Endothelial cell of umbilical vein (primary cell): ENCODE measurements at regions not wholly inside any gene's neighbourhood (a gene's known extent, or its start where the extent isn't known, plus 50 kb on each side); places are given as distances from the start of the nearest gene placed in this dataset.

ENCODE experiments used
- BruUV-seq: library from RNA; stranded (reverse); fragments of 400-500 nt; replicated peaks from 2 replicates; lab custom pipeline; 2021; lab: Mats Ljungman, UMichigan
- CTCF ChIA-PET: fragments of 300-600, 350-600 bp; sonication (Branson Sonifier 250); formaldehyde crosslinking; loops from one replicate; lab custom pipeline; 2021; ENCODE audit warnings: antibody characterized with exemption, inconsistent platforms; lab: Charles Lee
- POLR2A ChIA-PET: fragments of 300-600, 350-600 bp; sonication (Branson Sonifier 250); formaldehyde crosslinking; loops from one replicate; lab custom pipeline; 2021; ENCODE audit warnings: antibody characterized with exemption, inconsistent platforms; lab: Charles Lee
- DNase-seq: peaks from one replicate; pipeline ENCODE4 v3.0.0-alpha.2; 2011; ENCODE audit warnings: low read depth, low spot score
- FAIRE-seq: peaks from 2 replicates; lab custom pipeline; 2011; peaks lifted over from hg19 to GRCh38; lab: Jason Lieb, UNC
- H2AFZ ChIP-seq: 2 replicates; pipeline ENCODE4 v1.6.0; 2012; ENCODE audit warnings: low read depth, low read length, control low read depth, inconsistent platforms
- H3K27ac ChIP-seq: 2 replicates; pipeline ENCODE4 v1.5.1; 2011; ENCODE audit warnings: low read depth, mild to moderate bottlenecking, control low read depth, low read length, moderate library complexity; ENCODE audit not compliant: insufficient read depth
- H3K27me3 ChIP-seq, 2 experiments: 2 replicates each; pipeline versions ENCODE4 v1.6.0 to v1.6.1; 2011; ENCODE audit warnings: low read length in 2 of 2, mixed read lengths in 1 of 2; ENCODE audit not compliant: control insufficient read depth in 2 of 2, insufficient read depth in 2 of 2
- H3K36me3 ChIP-seq, 2 experiments: 2 replicates in 1 of 2; 3 replicates in 1 of 2; pipeline ENCODE4 v1.5.1; 2011; ENCODE audit warnings: low read length in 2 of 2, mild to moderate bottlenecking in 1 of 2, moderate library complexity in 1 of 2; ENCODE audit not compliant: control insufficient read depth in 2 of 2, insufficient read depth in 2 of 2; ENCODE audit errors: extremely low read depth in 1 of 2
- H3K4me1 ChIP-seq: 3 replicates; pipeline ENCODE4 v1.5.1; 2011; ENCODE audit warnings: mild to moderate bottlenecking, low read length; ENCODE audit not compliant: control insufficient read depth, insufficient read depth; ENCODE audit errors: extremely low read depth
- H3K4me2 ChIP-seq: 2 replicates; pipeline ENCODE4 v1.6.1; 2011; ENCODE audit warnings: low read length, control low read depth, mixed read lengths; ENCODE audit not compliant: insufficient read depth
- H3K4me3 ChIP-seq, 3 experiments: fragments of 200-600 bp in 1 of 3; sonication (generic), shearing (Covaris generic) in 1 of 3; replicated peaks in 1 of 3; 2 replicates each; pipeline ENCODE4 v1.5.1; 2011 to 2016; ENCODE audit warnings: control low read depth in 3 of 3, low read length in 3 of 3, mild to moderate bottlenecking in 2 of 3, inconsistent platforms in 1 of 3, low read depth in 1 of 3, moderate library complexity in 1 of 3; ENCODE audit not compliant: insufficient read depth in 1 of 3
- H3K79me2 ChIP-seq: 2 replicates; pipeline ENCODE4 v1.6.0; 2012; ENCODE audit warnings: low read length, inconsistent platforms; ENCODE audit not compliant: control insufficient read depth, insufficient read depth
- H3K9ac ChIP-seq: replicated peaks from 2 replicates; pipeline ENCODE3; 2011; ENCODE audit warnings: low read length, control low read depth; ENCODE audit not compliant: insufficient read depth; ENCODE audit errors: extremely low read depth
- H3K9me1 ChIP-seq: replicated peaks from 3 replicates; pipeline ENCODE4 v1.6.0; 2011; ENCODE audit warnings: mild to moderate bottlenecking, low read length; ENCODE audit not compliant: control insufficient read depth, insufficient read depth; ENCODE audit errors: extremely low read depth
- H3K9me3 ChIP-seq: replicated peaks from 2 replicates; pipeline ENCODE4 v1.5.1; 2012; ENCODE audit warnings: low read length, inconsistent platforms; ENCODE audit not compliant: control insufficient read depth, insufficient read depth
- H4K20me1 ChIP-seq: replicated peaks from 2 replicates; pipeline ENCODE3; 2011; ENCODE audit warnings: mild to moderate bottlenecking, low read length; ENCODE audit not compliant: control insufficient read depth, insufficient read depth; ENCODE audit errors: extremely low read depth
- CTCF ChIP-seq, 2 donors: IDR thresholded peaks; 1 replicate in 1 of 2; 2 replicates in 1 of 2; pipeline ENCODE4 v1.5.1; 2011; ENCODE audit warnings: low read length in 2 of 2, mild to moderate bottlenecking in 2 of 2, moderate library complexity in 2 of 2, control low read depth in 1 of 2, inconsistent platforms in 1 of 2, low read depth in 1 of 2; ENCODE audit not compliant: insufficient read depth in 1 of 2; ENCODE audit errors: extremely low read depth in 1 of 2
- EZH2 ChIP-seq: IDR thresholded peaks from 2 replicates; pipeline ENCODE4 v1.6.1; 2012; ENCODE audit warnings: borderline replicate concordance, low read depth, mild to moderate bottlenecking, moderate library complexity, low read length, inconsistent platforms; ENCODE audit not compliant: severe bottlenecking
- FOS ChIP-seq: IDR thresholded peaks from 2 replicates; pipeline ENCODE4 v1.6.1; 2011; ENCODE audit warnings: mild to moderate bottlenecking, low read length, moderate library complexity, borderline replicate concordance; ENCODE audit not compliant: insufficient read depth
- GATA2 ChIP-seq: IDR thresholded peaks from 2 replicates; pipeline ENCODE4 v1.7.0; 2011; ENCODE audit warnings: low read depth, mild to moderate bottlenecking, moderate library complexity, mixed read lengths, low read length; ENCODE audit not compliant: insufficient read length, insufficient read depth
- JUN ChIP-seq: IDR thresholded peaks from 2 replicates; pipeline ENCODE4 v1.6.1; 2011; ENCODE audit warnings: borderline replicate concordance, low read depth; ENCODE audit not compliant: insufficient read length, insufficient read depth
- MAX ChIP-seq: IDR thresholded peaks from 2 replicates; pipeline ENCODE4 v1.6.1; 2011; ENCODE audit not compliant: insufficient read depth, insufficient read length
- MYC ChIP-seq: IDR thresholded peaks from one replicate; pipeline ENCODE4 v1.6.1; 2011; ENCODE audit warnings: mild to moderate bottlenecking, low read depth, low read length
- POLR2A ChIP-seq: IDR thresholded peaks from 2 replicates; pipeline ENCODE4 v1.6.1; 2012; ENCODE audit warnings: low read depth, mild to moderate bottlenecking, control low read depth, low read length
- POLR2AphosphoS5 ChIP-seq: IDR thresholded peaks from 2 replicates; pipeline ENCODE4 v1.6.1; 2012; ENCODE audit warnings: low read depth, mild to moderate bottlenecking, control low read depth, low read length, moderate library complexity; ENCODE audit not compliant: insufficient read depth
- dilution Hi-C: fragments of 300-500 bp; cut with MboI; formaldehyde crosslinking; loops from one replicate; pipeline ENCODE4 v1.15.0; 2019; ENCODE audit warnings: low sequenced_read_pairs; ENCODE audit not compliant: extremely low pct_ligation_motif_present
- intact Hi-C: fragments of 100-400 bp; cut with micrococcal nuclease; formaldehyde crosslinking; loops from one replicate; pipeline ENCODE4 v1.10.0; 2022

GRCh38 chr15:93501946-93502345, 412.9 kb upstream of the RGMA start:
- Histone ChIP-seq H3K4me3 (no peak overlapping the region), H4K20me1 (no peaks in the 10 kb centered on the region), H3K36me3 (no peaks in the 10 kb centered on the region), H3K4me1 (no peaks in the 10 kb centered on the region), H3K27me3 (no peaks in the 10 kb centered on the region), H3K27ac (no peak overlapping the region), H3K9me1 (no peaks in the 10 kb centered on the region), H2AFZ (no peak overlapping the region), H3K9me3 (peaks cover 9% of the 10 kb centered on the region), H3K4me2 (no peak overlapping the region), H3K79me2 (no peaks in the 10 kb centered on the region), H3K9ac (no peak overlapping the region)
- no peak for FAIRE-seq
- ChIA-PET CTCF (no interaction called here), POLR2A (no interaction called here)
- no TSS peak for BruUV-seq
- intact Hi-C loops, result no loop called here
- dilution Hi-C loops, result no loop called here
- no peak for TF ChIP-seq GATA2
- no peak for TF ChIP-seq JUN
- no peak for TF ChIP-seq MAX
- no peak for TF ChIP-seq MYC
- no peak for TF ChIP-seq CTCF (IDR thresholded peaks at IDR 0.05; ENCODE audit: extremely low read depth in 1 of 2, insufficient read depth in 1 of 2, low read depth in 1 of 2, low read length in 2 of 2)
- no peak for TF ChIP-seq FOS
- no peak for TF ChIP-seq POLR2A
- no peak for TF ChIP-seq POLR2AphosphoS5
- no peak for TF ChIP-seq EZH2
- no peak for DNase-seq
